Body of pancreas (tissue), 4 donors: ENCODE measurements at regions not wholly inside any gene's neighbourhood (a gene's known extent, or its start where the extent isn't known, plus 50 kb on each side); places are given as distances from the start of the nearest gene placed in this dataset.

ENCODE experiments used
- POLR2A ChIP-seq, 3 donors: fragments of 450-650 bp; IDR thresholded peaks; one replicate each; pipeline ENCODE4 v1.6.1; 2016; ENCODE audit warnings: antibody characterized with exemption in 3 of 3, mild to moderate bottlenecking in 2 of 3
- TF ChIP-seq, protein P1 (sequence below), 7 experiments: fragments of 450-650 bp in 4 of 7; fragments of 200-600 bp in 3 of 7; sonication (generic) in 3 of 7; IDR thresholded peaks; one replicate each; pipeline ENCODE4 v1.5.1; 2016 to 2019; ENCODE audit warnings: antibody characterized with exemption in 7 of 7

DNA sequence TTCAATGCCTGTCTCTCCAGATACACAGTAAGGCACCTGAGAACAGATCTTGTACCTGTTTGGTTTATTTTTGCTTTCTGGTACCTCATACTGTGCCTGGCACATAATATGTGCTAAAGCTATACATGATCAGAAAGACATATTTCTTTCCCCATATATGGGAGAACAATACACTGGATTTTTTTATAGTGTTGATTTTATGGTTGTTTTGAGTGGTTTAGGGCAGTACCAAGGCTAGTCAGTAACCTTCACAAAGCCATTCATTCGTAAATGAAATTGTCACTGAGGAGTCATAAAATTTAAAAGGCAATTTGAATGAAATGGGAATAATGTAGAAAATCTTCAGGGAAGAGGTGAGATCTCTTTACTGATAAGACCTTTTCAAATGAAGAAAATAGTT is 810.2 kb downstream of the TUSC7 start:
- TF ChIP-seq, protein P1, sequence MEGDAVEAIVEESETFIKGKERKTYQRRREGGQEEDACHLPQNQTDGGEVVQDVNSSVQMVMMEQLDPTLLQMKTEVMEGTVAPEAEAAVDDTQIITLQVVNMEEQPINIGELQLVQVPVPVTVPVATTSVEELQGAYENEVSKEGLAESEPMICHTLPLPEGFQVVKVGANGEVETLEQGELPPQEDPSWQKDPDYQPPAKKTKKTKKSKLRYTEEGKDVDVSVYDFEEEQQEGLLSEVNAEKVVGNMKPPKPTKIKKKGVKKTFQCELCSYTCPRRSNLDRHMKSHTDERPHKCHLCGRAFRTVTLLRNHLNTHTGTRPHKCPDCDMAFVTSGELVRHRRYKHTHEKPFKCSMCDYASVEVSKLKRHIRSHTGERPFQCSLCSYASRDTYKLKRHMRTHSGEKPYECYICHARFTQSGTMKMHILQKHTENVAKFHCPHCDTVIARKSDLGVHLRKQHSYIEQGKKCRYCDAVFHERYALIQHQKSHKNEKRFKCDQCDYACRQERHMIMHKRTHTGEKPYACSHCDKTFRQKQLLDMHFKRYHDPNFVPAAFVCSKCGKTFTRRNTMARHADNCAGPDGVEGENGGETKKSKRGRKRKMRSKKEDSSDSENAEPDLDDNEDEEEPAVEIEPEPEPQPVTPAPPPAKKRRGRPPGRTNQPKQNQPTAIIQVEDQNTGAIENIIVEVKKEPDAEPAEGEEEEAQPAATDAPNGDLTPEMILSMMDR (IDR thresholded peaks at IDR 0.05), result no peak
- TF ChIP-seq POLR2A (IDR thresholded peaks at IDR 0.05), result no peak
